ENCODE measurements at regions not wholly inside any gene's neighbourhood (a gene's known extent, or its start where the extent isn't known, plus 50 kb on each side); places are given as distances from the start of the nearest gene placed in this dataset.

DNA sequence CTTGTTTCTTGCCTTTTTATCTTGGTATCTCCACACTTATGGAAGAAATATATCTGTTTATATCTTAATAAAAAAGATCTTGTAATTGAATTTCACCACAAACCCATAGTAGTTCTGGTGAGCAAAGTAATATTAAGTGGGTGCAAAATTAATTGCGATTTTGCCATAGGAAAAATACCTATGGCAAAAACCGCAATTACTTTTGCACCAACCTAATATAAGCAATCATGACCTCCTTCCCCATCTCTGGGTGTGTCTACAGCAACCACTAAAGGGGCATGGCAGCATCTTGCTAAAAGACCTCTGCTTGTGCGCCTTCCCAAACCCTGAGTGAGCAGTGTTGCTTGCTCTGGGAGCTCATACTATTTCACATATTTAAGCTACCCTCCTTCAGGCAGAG, 124.2 kb upstream of the GUCY1A1 start:
- TF ChIP-seq, protein P1, sequence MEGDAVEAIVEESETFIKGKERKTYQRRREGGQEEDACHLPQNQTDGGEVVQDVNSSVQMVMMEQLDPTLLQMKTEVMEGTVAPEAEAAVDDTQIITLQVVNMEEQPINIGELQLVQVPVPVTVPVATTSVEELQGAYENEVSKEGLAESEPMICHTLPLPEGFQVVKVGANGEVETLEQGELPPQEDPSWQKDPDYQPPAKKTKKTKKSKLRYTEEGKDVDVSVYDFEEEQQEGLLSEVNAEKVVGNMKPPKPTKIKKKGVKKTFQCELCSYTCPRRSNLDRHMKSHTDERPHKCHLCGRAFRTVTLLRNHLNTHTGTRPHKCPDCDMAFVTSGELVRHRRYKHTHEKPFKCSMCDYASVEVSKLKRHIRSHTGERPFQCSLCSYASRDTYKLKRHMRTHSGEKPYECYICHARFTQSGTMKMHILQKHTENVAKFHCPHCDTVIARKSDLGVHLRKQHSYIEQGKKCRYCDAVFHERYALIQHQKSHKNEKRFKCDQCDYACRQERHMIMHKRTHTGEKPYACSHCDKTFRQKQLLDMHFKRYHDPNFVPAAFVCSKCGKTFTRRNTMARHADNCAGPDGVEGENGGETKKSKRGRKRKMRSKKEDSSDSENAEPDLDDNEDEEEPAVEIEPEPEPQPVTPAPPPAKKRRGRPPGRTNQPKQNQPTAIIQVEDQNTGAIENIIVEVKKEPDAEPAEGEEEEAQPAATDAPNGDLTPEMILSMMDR (IDR thresholded peaks at IDR 0.05), result no peak
- TF ChIP-seq POLR2A (IDR thresholded peaks at IDR 0.05), result no peak
